H1 (cell line): ENCODE measurements at regions not wholly inside any gene's neighbourhood (a gene's known extent, or its start where the extent isn't known, plus 50 kb on each side); places are given as distances from the start of the nearest gene placed in this dataset.

Experiments
- CTCF ChIA-PET: fragments of 300-600 bp; sonication (Branson Sonifier 250); formaldehyde crosslinking; loops from one replicate; lab custom pipeline; 2021; ENCODE audit not compliant: partially characterized antibody; lab: Charles Lee
- POLR2A ChIA-PET: fragments of 300-600 bp; sonication (Branson Sonifier 250); formaldehyde crosslinking; loops from one replicate; lab custom pipeline; 2021; ENCODE audit warnings: inconsistent platforms; ENCODE audit not compliant: partially characterized antibody; lab: Charles Lee
- DNase-seq, 2 experiments: peaks; one replicate each; pipeline versions ENCODE4 v3.0.0 to v3.0.0-alpha.2; 2010 to 2022; ENCODE audit warnings: low spot score in 2 of 2, low read depth in 1 of 2, mixed read lengths in 1 of 2
- FAIRE-seq: peaks from 2 replicates; lab custom pipeline; 2011; peaks lifted over from hg19 to GRCh38; lab: Jason Lieb, UNC
- H2AFZ ChIP-seq: 2 replicates; pipeline ENCODE4 v1.8.1; 2012; ENCODE audit warnings: low read length, inconsistent platforms
- H2AK5ac ChIP-seq: 2 replicates; pipeline ENCODE4 v1.6.1; 2013; ENCODE audit warnings: low read depth, low read length
- H2BK120ac ChIP-seq: replicated peaks from 2 replicates; pipeline ENCODE3; 2013; ENCODE audit warnings: low read depth, low read length, inconsistent platforms
- H2BK12ac ChIP-seq: 2 replicates; pipeline ENCODE4 v1.6.1; 2013; ENCODE audit warnings: low read depth, low read length
- H2BK15ac ChIP-seq: 2 replicates; pipeline ENCODE4 v1.6.1; 2013; ENCODE audit warnings: low read length
- H2BK20ac ChIP-seq: 2 replicates; pipeline ENCODE4 v1.6.1; 2013; ENCODE audit warnings: low read length
- H2BK5ac ChIP-seq: 2 replicates; pipeline ENCODE4 v1.6.1; 2013; ENCODE audit warnings: low read depth, low read length
- H3K14ac ChIP-seq: 2 replicates; pipeline ENCODE4 v1.6.1; 2013; ENCODE audit warnings: inconsistent platforms; ENCODE audit not compliant: insufficient read length
- H3K18ac ChIP-seq: 2 replicates; pipeline ENCODE4 v1.6.1; 2013; ENCODE audit warnings: low read length; ENCODE audit errors: extremely low read depth
- H3K23ac ChIP-seq: 2 replicates; pipeline ENCODE4 v1.6.1; 2013; ENCODE audit warnings: inconsistent platforms; ENCODE audit not compliant: insufficient read length
- H3K23me2 ChIP-seq: 2 replicates; pipeline ENCODE4 v1.6.1; 2013; ENCODE audit warnings: low read depth, low read length
- H3K27ac ChIP-seq: 2 replicates; pipeline ENCODE4 v1.6.1; 2011; ENCODE audit warnings: low read depth, low read length, inconsistent platforms
- H3K27me3 ChIP-seq, 4 experiments: replicated peaks in 1 of 4; 1 replicate in 1 of 4; 2 replicates in 3 of 4; pipeline versions ENCODE4 v1.6.1 to v1.8.1; 2011 to 2013; ENCODE audit warnings: low read length in 3 of 4, mild to moderate bottlenecking in 3 of 4, inconsistent platforms in 2 of 4, mixed read lengths in 2 of 4, moderate library complexity in 1 of 4; ENCODE audit not compliant: control insufficient read depth in 3 of 4, insufficient read depth in 3 of 4; ENCODE audit errors: extremely low read depth in 1 of 4
- H3K36me3 ChIP-seq, 4 experiments: 2 replicates each; pipeline versions ENCODE4 v1.6.1 to v1.8.1; 2011 to 2013; ENCODE audit warnings: mild to moderate bottlenecking in 4 of 4, low read length in 3 of 4, moderate library complexity in 2 of 4, control low read depth in 1 of 4, inconsistent platforms in 1 of 4; ENCODE audit not compliant: insufficient read depth in 4 of 4, control insufficient read depth in 2 of 4
- H3K4ac ChIP-seq: replicated peaks from 2 replicates; pipeline ENCODE3; 2013; ENCODE audit warnings: low read length, low read depth, mixed read lengths, inconsistent platforms; ENCODE audit not compliant: insufficient read length
- H3K4me1 ChIP-seq, 4 experiments: replicated peaks in 1 of 4; 1 replicate in 1 of 4; 2 replicates in 3 of 4; pipeline versions ENCODE4 v1.6.1 to v1.8.1; 2011 to 2013; ENCODE audit warnings: low read length in 3 of 4, inconsistent platforms in 2 of 4, mixed read lengths in 1 of 4; ENCODE audit not compliant: insufficient read depth in 4 of 4, control insufficient read depth in 3 of 4
- H3K4me2 ChIP-seq, 2 experiments: 2 replicates each; pipeline versions ENCODE4 v1.6.1 to v1.8.1; 2011 to 2013; ENCODE audit warnings: low read depth in 2 of 2, low read length in 2 of 2, control low read depth in 1 of 2, inconsistent platforms in 1 of 2, mild to moderate bottlenecking in 1 of 2; ENCODE audit not compliant: insufficient read depth in 1 of 2
- H3K4me3 ChIP-seq, 4 experiments: fragments of 200-600, 300-600 bp in 1 of 4; sonication (generic), shearing (Covaris generic), sonication (Bioruptor Twin) in 1 of 4; 2 replicates each; pipeline versions ENCODE4 v1.5.1 to v1.8.1; 2011 to 2016; ENCODE audit warnings: low read length in 4 of 4, low read depth in 3 of 4, control low read depth in 2 of 4, inconsistent platforms in 2 of 4, mild to moderate bottlenecking in 2 of 4, mixed read lengths in 1 of 4, moderate library complexity in 1 of 4; ENCODE audit not compliant: insufficient read depth in 2 of 4; ENCODE audit errors: extremely low read depth in 1 of 4
- H3K56ac ChIP-seq: replicated peaks from 2 replicates; pipeline ENCODE3; 2013; ENCODE audit warnings: low read depth, mild to moderate bottlenecking, mixed read lengths, low read length, inconsistent platforms; ENCODE audit not compliant: insufficient read length
- H3K79me1 ChIP-seq: 2 replicates; pipeline ENCODE4 v1.6.1; 2013; ENCODE audit warnings: low read depth, low read length, control low read depth
- H3K79me2 ChIP-seq, 2 experiments: 2 replicates each; pipeline versions ENCODE4 v1.6.1 to v1.8.1; 2012 to 2013; ENCODE audit warnings: low read length in 2 of 2, mild to moderate bottlenecking in 2 of 2, inconsistent platforms in 1 of 2; ENCODE audit not compliant: insufficient read depth in 2 of 2, control insufficient read depth in 1 of 2
- H3K9ac ChIP-seq, 4 experiments: replicated peaks in 1 of 4; 1 replicate in 1 of 4; 2 replicates in 3 of 4; pipeline versions ENCODE4 v1.6.1 to v1.8.1; 2011 to 2013; ENCODE audit warnings: low read depth in 3 of 4, low read length in 3 of 4, control low read depth in 2 of 4, mild to moderate bottlenecking in 2 of 4, moderate library complexity in 2 of 4, inconsistent platforms in 1 of 4; ENCODE audit errors: extremely low read depth in 1 of 4
- H3K9me3 ChIP-seq, 2 experiments: 2 replicates each; pipeline versions ENCODE4 v1.6.1 to v1.8.1; 2012 to 2013; ENCODE audit warnings: mild to moderate bottlenecking in 2 of 2, moderate library complexity in 2 of 2, control low read depth in 1 of 2, inconsistent platforms in 1 of 2, low read depth in 1 of 2, low read length in 1 of 2, mixed read lengths in 1 of 2; ENCODE audit not compliant: insufficient read depth in 2 of 2
- H4K20me1 ChIP-seq, 2 experiments: replicated peaks in 1 of 2; 2 replicates each; pipeline versions ENCODE3 to v1.8.1; 2011 to 2013; ENCODE audit warnings: inconsistent platforms in 2 of 2, low read length in 2 of 2, mild to moderate bottlenecking in 1 of 2; ENCODE audit not compliant: insufficient read depth in 2 of 2, control insufficient read depth in 1 of 2
- H4K5ac ChIP-seq: 2 replicates; pipeline ENCODE4 v1.6.1; 2013; ENCODE audit warnings: low read length, low read depth, mixed read lengths, inconsistent platforms; ENCODE audit not compliant: insufficient read length
- H4K8ac ChIP-seq: 2 replicates; pipeline ENCODE4 v1.8.0; 2013; ENCODE audit warnings: mild to moderate bottlenecking, moderate library complexity, low read length, inconsistent platforms; ENCODE audit not compliant: insufficient read depth; ENCODE audit errors: extremely low read depth
- H4K91ac ChIP-seq: replicated peaks from 2 replicates; pipeline ENCODE3; 2013; ENCODE audit warnings: low read length, mixed read lengths, inconsistent platforms; ENCODE audit not compliant: insufficient read length
- BCL11A ChIP-seq, 2 experiments: IDR thresholded peaks; one replicate each; pipeline ENCODE4 v1.6.1; 2011; ENCODE audit warnings: low read depth in 2 of 2, low read length in 2 of 2, mild to moderate bottlenecking in 2 of 2
- BRCA1 ChIP-seq: IDR thresholded peaks from 2 replicates; pipeline ENCODE4 v1.6.1; 2012; ENCODE audit warnings: low read depth, low read length, improper control_type of control experiment
- CREB1 ChIP-seq: IDR thresholded peaks from 2 replicates; pipeline ENCODE4 v1.6.1; 2012; ENCODE audit warnings: inconsistent platforms
- E2F6 ChIP-seq: IDR thresholded peaks from 2 replicates; pipeline ENCODE4 v1.6.1; 2012; ENCODE audit warnings: inconsistent platforms
- EP300 ChIP-seq, 2 experiments: IDR thresholded peaks; 1 replicate in 1 of 2; 2 replicates in 1 of 2; pipeline ENCODE4 v1.6.1; 2011 to 2012; ENCODE audit warnings: low read depth in 2 of 2, low read length in 2 of 2, mild to moderate bottlenecking in 2 of 2, borderline replicate concordance in 1 of 2, inconsistent platforms in 1 of 2, moderate library complexity in 1 of 2
- HDAC6 ChIP-seq: IDR thresholded peaks from one replicate; pipeline ENCODE4 v1.7.1; 2012; ENCODE audit warnings: low read depth, mild to moderate bottlenecking, inconsistent platforms, low read length, moderate library complexity
- KDM1A ChIP-seq: fragments of 200-600, 300-600 bp; sonication (generic); IDR thresholded peaks from 2 replicates; pipeline ENCODE4 v1.7.1; 2016; ENCODE audit warnings: mild to moderate bottlenecking, low read length, borderline replicate concordance
- KDM4A ChIP-seq: IDR thresholded peaks from one replicate; pipeline ENCODE4 v1.7.1; 2012; ENCODE audit warnings: low read depth, mild to moderate bottlenecking, moderate library complexity, low read length, inconsistent platforms; ENCODE audit not compliant: severe bottlenecking
- POLR2AphosphoS5 ChIP-seq: IDR thresholded peaks from 2 replicates; pipeline ENCODE4 v1.6.1; 2011; ENCODE audit warnings: low read depth, low read length
- RXRA ChIP-seq: IDR thresholded peaks from 2 replicates; pipeline ENCODE4 v1.6.1; 2011; ENCODE audit warnings: low read depth, mild to moderate bottlenecking, low read length, moderate library complexity; ENCODE audit not compliant: insufficient read depth
- SIRT6 ChIP-seq: IDR thresholded peaks from one replicate; pipeline ENCODE4 v1.7.1; 2012; ENCODE audit warnings: low read length, inconsistent platforms
- SP4 ChIP-seq: IDR thresholded peaks from 2 replicates; pipeline ENCODE4 v1.6.1; 2012; ENCODE audit warnings: low read length, inconsistent platforms
- TBP ChIP-seq: IDR thresholded peaks from 2 replicates; pipeline ENCODE4 v1.6.1; 2011; ENCODE audit warnings: low read depth, low read length, improper control_type of control experiment
- WGBS, 2 experiments: shearing (Covaris generic) in 1 of 2; methylation state at CpG; one replicate each; pipeline versions ENCODE4 v1.1.6 to v1.1.7; 2013 to 2015; ENCODE audit warnings: low lambda C conversion rate in 2 of 2, mixed read lengths in 2 of 2, inconsistent platforms in 1 of 2, low coverage in 1 of 2, missing lambda C conversion rate in 1 of 2; ENCODE audit not compliant: insufficient replicate concordance in 2 of 2, insufficient coverage in 1 of 2, insufficient read length in 1 of 2; ENCODE audit errors: extremely low coverage in 1 of 2, missing lambda C conversion rate in 1 of 2; 5-methylcytosine and 5-hydroxymethylcytosine counted together
- TF ChIP-seq, protein P1 (sequence below): IDR thresholded peaks from 2 replicates; pipeline ENCODE4 v1.6.1; 2011; ENCODE audit warnings: low read length, improper control_type of control experiment

DNA sequence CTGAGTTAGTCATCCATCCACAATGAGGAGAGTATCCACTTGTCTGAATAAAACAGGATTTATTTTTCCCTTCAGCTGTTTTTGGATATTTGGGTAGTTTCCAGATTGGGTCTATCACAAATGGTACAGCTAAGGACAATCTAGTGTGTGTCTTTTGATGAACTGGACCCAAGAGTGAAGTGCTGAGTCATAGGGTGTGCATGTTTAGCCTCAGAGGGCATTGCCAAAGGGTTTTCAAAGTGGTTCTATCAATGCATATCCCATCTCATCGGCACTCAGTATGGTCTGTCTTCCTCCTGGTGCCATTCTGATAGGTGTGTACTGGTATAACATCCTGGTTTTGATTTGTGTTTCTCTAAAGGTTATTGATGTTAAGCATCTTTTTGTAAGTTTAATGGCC, 62.3 kb downstream of the GSX1 start:
- Histone ChIP-seq H4K20me1 (peaks cover 0 to 2% of the 10 kb centered on the region in 2 experiments), H3K23ac (no peak overlapping the region), H2BK15ac (no peak overlapping the region), H3K9ac (no peak overlapping the region), H3K4me1 (peaks cover 0 to 7% (median 3%) of the 10 kb centered on the region in 4 experiments; a peak in 4 of 7 replicates), H2BK120ac (no peak overlapping the region), H4K5ac (no peak overlapping the region), H3K27me3 (peaks cover 0 to 6% (median 3%) of the 10 kb centered on the region in 4 experiments; a peak in 2 of 7 replicates), H3K36me3 (no peaks in the 10 kb centered on the region), H3K9me3 (no peaks in the 10 kb centered on the region), H2AK5ac (no peak overlapping the region), H3K23me2 (no peaks in the 10 kb centered on the region), H4K91ac (no peak overlapping the region), H3K4me3 (no peak overlapping the region), H2BK5ac (no peak overlapping the region), H3K4ac (no peak overlapping the region), H2BK20ac (no peak overlapping the region), H3K79me2 (no peaks in the 10 kb centered on the region), H3K79me1 (no peaks in the 10 kb centered on the region), H3K27ac (no peak overlapping the region), H4K8ac (no peak overlapping the region), H2BK12ac (no peak overlapping the region), H3K56ac (no peak overlapping the region), H3K18ac (no peak overlapping the region), H3K14ac (no peak overlapping the region), H2AFZ (no peak overlapping the region), H3K4me2 (no peak overlapping the region)
- DNase-seq (no peak), FAIRE-seq (no peak)
- POLR2A ChIA-PET, result no interaction called here
- 92% methylated on average over 1 of the region's 1 CpG; no CpG with 5 or more reads in 1 of the 2 experiments for WGBS, 2 experiments
- CTCF ChIA-PET, result interaction anchor here (0.9 to 1.7 kb wide), 4 partner anchors 15 to 481 kb away, joined by 3 to 8 read pairs (median 3); no protein-coding TSS in a partner anchor
- TF ChIP-seq POLR2AphosphoS5 (no peak), KDM1A (no peak), KDM4A (no peak), E2F6 (no peak), BCL11A (IDR thresholded peaks at IDR 0.05; ENCODE audit: low read depth in 2 of 2, low read length in 2 of 2) (no peak), SP4 (no peak), EP300 (IDR thresholded peaks at IDR 0.05; ENCODE audit: borderline replicate concordance in 1 of 2, low read depth in 2 of 2, low read length in 2 of 2) (no peak), RXRA (no peak), CREB1 (no peak), SIRT6 (no peak), TBP (no peak), HDAC6 (no peak), BRCA1 (no peak)
- TF ChIP-seq, protein P1, sequence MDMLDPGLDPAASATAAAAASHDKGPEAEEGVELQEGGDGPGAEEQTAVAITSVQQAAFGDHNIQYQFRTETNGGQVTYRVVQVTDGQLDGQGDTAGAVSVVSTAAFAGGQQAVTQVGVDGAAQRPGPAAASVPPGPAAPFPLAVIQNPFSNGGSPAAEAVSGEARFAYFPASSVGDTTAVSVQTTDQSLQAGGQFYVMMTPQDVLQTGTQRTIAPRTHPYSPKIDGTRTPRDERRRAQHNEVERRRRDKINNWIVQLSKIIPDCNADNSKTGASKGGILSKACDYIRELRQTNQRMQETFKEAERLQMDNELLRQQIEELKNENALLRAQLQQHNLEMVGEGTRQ, result no peak
